HepG2 (cell line): ENCODE measurements at regions not wholly inside any gene's neighbourhood (a gene's known extent, or its start where the extent isn't known, plus 50 kb on each side); places are given as distances from the start of the nearest gene placed in this dataset.

Experiments
- ATAC-seq: fragments of 200-7000 bp; cut with Tn5 transposase; 3 replicates; pipeline ENCODE4 v1.9.1; 2020; ENCODE audit warnings: mild to moderate bottlenecking, moderate library complexity
- BruUV-seq: library from RNA; stranded (reverse); fragments of 400-500 nt; replicated peaks from 2 replicates; lab custom pipeline; 2021; lab: Mats Ljungman, UMichigan
- CTCF ChIA-PET: fragments of 300-600 bp; formaldehyde crosslinking; extraction: SDS; loops from one replicate; lab custom pipeline; 2021; ENCODE audit warnings: low total read pairs, inconsistent platforms, low intra/inter-chr PET ratio; lab: Yijun Ruan, JAX
- POLR2A ChIA-PET: fragments of 350-600 bp; sonication (Branson Sonifier 250); formaldehyde crosslinking; loops from one replicate; lab custom pipeline; 2020; ENCODE audit warnings: antibody characterized with exemption, inconsistent platforms; lab: Yijun Ruan, JAX
- DNase-seq: peaks from one replicate; pipeline ENCODE4 v3.0.0-alpha.2; 2015; ENCODE audit warnings: low spot score
- FAIRE-seq: peaks from 3 replicates; lab custom pipeline; 2011; peaks lifted over from hg19 to GRCh38; lab: Jason Lieb, UNC
- H2AFZ ChIP-seq: one replicate; pipeline ENCODE4 v1.6.1; 2011; ENCODE audit warnings: low read length, inconsistent platforms
- H3K27ac ChIP-seq: fragments of 300-600 bp; 3 replicates; pipeline ENCODE4 v1.8.0; 2011; ENCODE audit warnings: mixed run types, mild to moderate bottlenecking, mixed read lengths, low read length, inconsistent platforms; ENCODE audit not compliant: insufficient read depth; ENCODE audit errors: extremely low read length
- H3K27me3 ChIP-seq, 2 experiments: fragments of 200-600 bp in 1 of 2; 2 replicates in 1 of 2; 3 replicates in 1 of 2; pipeline versions ENCODE4 v1.6.0 to v1.8.0; 2011; ENCODE audit warnings: low read length in 2 of 2, mild to moderate bottlenecking in 2 of 2, moderate library complexity in 2 of 2, inconsistent platforms in 1 of 2; ENCODE audit not compliant: insufficient read depth in 2 of 2, control insufficient read depth in 1 of 2
- H3K36me3 ChIP-seq, 2 experiments: fragments of 200-600 bp in 1 of 2; replicated peaks in 1 of 2; 2 replicates in 1 of 2; 3 replicates in 1 of 2; pipeline versions ENCODE4 v1.5.1 to v1.8.0; 2011; ENCODE audit warnings: low read length in 2 of 2, inconsistent platforms in 1 of 2; ENCODE audit not compliant: insufficient read depth in 2 of 2, control insufficient read depth in 1 of 2
- H3K4me1 ChIP-seq: 2 replicates; pipeline ENCODE4 v1.5.1; 2012; ENCODE audit warnings: low read length, inconsistent platforms; ENCODE audit not compliant: insufficient read depth
- H3K4me2 ChIP-seq: 2 replicates; pipeline ENCODE4 v1.6.0; 2011; ENCODE audit warnings: low read depth, low read length, inconsistent platforms
- H3K4me3 ChIP-seq, 3 experiments: fragments of 200-600 bp in 1 of 3; sonication (generic), shearing (Covaris generic) in 1 of 3; replicated peaks in 1 of 3; 2 replicates each; pipeline ENCODE4 v1.5.1; 2011 to 2016; ENCODE audit warnings: low read length in 3 of 3, inconsistent platforms in 2 of 3, low read depth in 2 of 3, mild to moderate bottlenecking in 2 of 3, control low read depth in 1 of 3, mixed read lengths in 1 of 3; ENCODE audit not compliant: insufficient read depth in 1 of 3
- H3K79me2 ChIP-seq: one replicate; pipeline ENCODE4 v1.6.1; 2011; ENCODE audit warnings: low read length, inconsistent platforms; ENCODE audit not compliant: insufficient read depth
- H3K9ac ChIP-seq: 2 replicates; pipeline ENCODE4 v1.6.0; 2011; ENCODE audit warnings: mild to moderate bottlenecking, low read depth, low read length, inconsistent platforms; ENCODE audit not compliant: insufficient read depth
- H3K9me3 ChIP-seq: 2 replicates; pipeline ENCODE4 v1.5.1; 2012; ENCODE audit warnings: mild to moderate bottlenecking, low read length
- H4K20me1 ChIP-seq: 2 replicates; pipeline ENCODE4 v1.6.0; 2011; ENCODE audit warnings: inconsistent platforms, mild to moderate bottlenecking, low read length, moderate library complexity; ENCODE audit not compliant: insufficient read depth
- ARHGAP35 ChIP-seq: sonication (generic); formaldehyde crosslinking; IDR thresholded peaks from 2 replicates; pipeline ENCODE4 v1.9.0; 2022; ENCODE audit warnings: mild to moderate bottlenecking, inconsistent platforms, moderate library complexity, missing genetic modification reagents, borderline replicate concordance
- ATF1 ChIP-seq: IDR thresholded peaks from 2 replicates; pipeline ENCODE4 v1.6.1; 2016; ENCODE audit warnings: mild to moderate bottlenecking, control low read depth
- DZIP1 ChIP-seq: sonication (generic); formaldehyde crosslinking; IDR thresholded peaks from 2 replicates; pipeline ENCODE4 v1.5.0; 2020; ENCODE audit warnings: mild to moderate bottlenecking, missing genetic modification reagents
- HNF4G ChIP-seq, 2 experiments: sonication (generic) in 1 of 2; formaldehyde crosslinking in 1 of 2; IDR thresholded peaks; 2 replicates each; pipeline versions ENCODE4 v1.4.0 to v1.6.1; 2011 to 2020; ENCODE audit warnings: borderline replicate concordance in 2 of 2, low read depth in 2 of 2, mild to moderate bottlenecking in 2 of 2, low read length in 1 of 2, missing genetic modification reagents in 1 of 2, moderate library complexity in 1 of 2
- MEIS1 ChIP-seq: sonication (generic); formaldehyde crosslinking; IDR thresholded peaks from 2 replicates; pipeline ENCODE4 v1.9.0; 2021; ENCODE audit warnings: mild to moderate bottlenecking, missing genetic modification reagents, moderate library complexity, borderline replicate concordance
- MTF2 ChIP-seq: sonication (generic); formaldehyde crosslinking; IDR thresholded peaks from 2 replicates; pipeline ENCODE4 v1.5.0; 2020; ENCODE audit warnings: missing genetic modification reagents, borderline replicate concordance
- TOE1 ChIP-seq: sonication (generic); formaldehyde crosslinking; IDR thresholded peaks from 2 replicates; pipeline ENCODE4 v1.4.0; 2020; ENCODE audit warnings: mild to moderate bottlenecking, missing genetic modification reagents
- ZNF33B ChIP-seq: sonication (generic); formaldehyde crosslinking; IDR thresholded peaks from 2 replicates; pipeline ENCODE4 v1.5.1; 2020; ENCODE audit warnings: mild to moderate bottlenecking, missing genetic modification reagents
- ZNF674 ChIP-seq: sonication (generic); formaldehyde crosslinking; IDR thresholded peaks from 2 replicates; pipeline ENCODE4 v1.5.0; 2020; ENCODE audit warnings: low read depth, mild to moderate bottlenecking, missing genetic modification reagents
- ZNF781 ChIP-seq: sonication (generic); formaldehyde crosslinking; IDR thresholded peaks from 2 replicates; pipeline ENCODE4 v1.5.1; 2020; ENCODE audit warnings: borderline replicate concordance, mild to moderate bottlenecking, missing genetic modification reagents; ENCODE audit errors: not compliant biosample characterization
- ZNF83 ChIP-seq: sonication (generic); formaldehyde crosslinking; IDR thresholded peaks from 2 replicates; pipeline ENCODE4 v1.4.0; 2020; ENCODE audit warnings: missing genetic modification reagents, mild to moderate bottlenecking, borderline replicate concordance
- WGBS: methylation state at CpG from one replicate; pipeline ENCODE4 v1.1.6; 2017; ENCODE audit warnings: low lambda C conversion rate; 5-methylcytosine and 5-hydroxymethylcytosine counted together
- in situ Hi-C: cut with HindIII; loops from 2 replicates; pipeline ENCODE4 v1.10.0; 2017; ENCODE audit warnings: low pct_unique_long_range_greater_than_20kb; ENCODE audit not compliant: extremely low pct_ligation_motif_present
- intact Hi-C: fragments of 100-400 bp; cut with micrococcal nuclease; formaldehyde crosslinking; loops from one replicate; pipeline ENCODE4 v1.10.0; 2022; ENCODE audit not compliant: unreplicated experiment
- TF ChIP-seq, protein P1 (sequence below): sonication (generic); formaldehyde crosslinking; IDR thresholded peaks from 2 replicates; pipeline ENCODE4 v1.5.1; 2020; ENCODE audit warnings: mild to moderate bottlenecking, missing genetic modification reagents, borderline replicate concordance

DNA sequence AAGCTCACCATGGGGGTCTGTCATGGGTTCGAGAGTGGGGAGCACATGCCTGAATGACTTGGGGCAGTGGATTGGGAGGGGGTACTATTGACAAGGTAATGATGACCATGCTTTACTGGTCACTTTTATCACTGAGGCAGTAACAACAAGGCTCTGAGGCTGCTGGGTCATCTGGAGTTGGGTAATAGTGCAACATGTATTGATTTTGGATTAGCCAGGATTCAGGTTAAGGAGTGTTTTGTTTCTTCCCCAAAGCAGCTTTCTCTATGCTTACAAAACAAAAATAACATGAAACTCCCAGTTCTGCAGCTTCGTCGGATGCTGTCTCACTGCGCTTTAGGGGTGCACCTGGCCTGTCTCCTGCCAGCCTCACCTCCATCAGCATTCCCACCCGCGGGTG lies 155.3 kb downstream of the GADD45G start (continued):
- TF ChIP-seq TOE1 (CRISPR knock-in tag) (no peak), MTF2 (CRISPR knock-in tag) (no peak), ARHGAP35 (CRISPR knock-in tag) (no peak), MEIS1 (no peak), ATF1 (CRISPR knock-in tag) (no peak), ZNF674 (CRISPR knock-in tag) (no peak)

- Histone ChIP-seq H4K20me1 (no peaks in the 10 kb centered on the region), H3K4me3 (no peak overlapping the region), H3K9ac (no peak overlapping the region), H3K79me2 (no peaks in the 10 kb centered on the region), H3K27me3 (no peaks in the 10 kb centered on the region; a peak in 1 of 5 replicates), H3K4me1 (no peaks in the 10 kb centered on the region), H3K4me2 (no peak overlapping the region), H3K27ac (no peak overlapping the region), H3K36me3 (no peaks in the 10 kb centered on the region), H3K9me3 (no peaks in the 10 kb centered on the region), H2AFZ (no peak overlapping the region)
- no peak for ATAC-seq
- ChIA-PET CTCF (no interaction called here), POLR2A (no interaction called here)
- DNase-seq = no peak
- TF ChIP-seq ZNF83 (CRISPR knock-in tag) (no peak), DZIP1 (CRISPR knock-in tag) (no peak), HNF4G (IDR thresholded peaks at IDR 0.05; ENCODE audit: borderline replicate concordance, low read depth, low read length) (no peak), HNF4G (CRISPR knock-in tag; IDR thresholded peaks at IDR 0.05; ENCODE audit: borderline replicate concordance, low read depth) (no peak), ZNF781 (CRISPR knock-in tag) (no peak), ZNF33B (CRISPR knock-in tag) (no peak)
- TF ChIP-seq, protein P1, sequence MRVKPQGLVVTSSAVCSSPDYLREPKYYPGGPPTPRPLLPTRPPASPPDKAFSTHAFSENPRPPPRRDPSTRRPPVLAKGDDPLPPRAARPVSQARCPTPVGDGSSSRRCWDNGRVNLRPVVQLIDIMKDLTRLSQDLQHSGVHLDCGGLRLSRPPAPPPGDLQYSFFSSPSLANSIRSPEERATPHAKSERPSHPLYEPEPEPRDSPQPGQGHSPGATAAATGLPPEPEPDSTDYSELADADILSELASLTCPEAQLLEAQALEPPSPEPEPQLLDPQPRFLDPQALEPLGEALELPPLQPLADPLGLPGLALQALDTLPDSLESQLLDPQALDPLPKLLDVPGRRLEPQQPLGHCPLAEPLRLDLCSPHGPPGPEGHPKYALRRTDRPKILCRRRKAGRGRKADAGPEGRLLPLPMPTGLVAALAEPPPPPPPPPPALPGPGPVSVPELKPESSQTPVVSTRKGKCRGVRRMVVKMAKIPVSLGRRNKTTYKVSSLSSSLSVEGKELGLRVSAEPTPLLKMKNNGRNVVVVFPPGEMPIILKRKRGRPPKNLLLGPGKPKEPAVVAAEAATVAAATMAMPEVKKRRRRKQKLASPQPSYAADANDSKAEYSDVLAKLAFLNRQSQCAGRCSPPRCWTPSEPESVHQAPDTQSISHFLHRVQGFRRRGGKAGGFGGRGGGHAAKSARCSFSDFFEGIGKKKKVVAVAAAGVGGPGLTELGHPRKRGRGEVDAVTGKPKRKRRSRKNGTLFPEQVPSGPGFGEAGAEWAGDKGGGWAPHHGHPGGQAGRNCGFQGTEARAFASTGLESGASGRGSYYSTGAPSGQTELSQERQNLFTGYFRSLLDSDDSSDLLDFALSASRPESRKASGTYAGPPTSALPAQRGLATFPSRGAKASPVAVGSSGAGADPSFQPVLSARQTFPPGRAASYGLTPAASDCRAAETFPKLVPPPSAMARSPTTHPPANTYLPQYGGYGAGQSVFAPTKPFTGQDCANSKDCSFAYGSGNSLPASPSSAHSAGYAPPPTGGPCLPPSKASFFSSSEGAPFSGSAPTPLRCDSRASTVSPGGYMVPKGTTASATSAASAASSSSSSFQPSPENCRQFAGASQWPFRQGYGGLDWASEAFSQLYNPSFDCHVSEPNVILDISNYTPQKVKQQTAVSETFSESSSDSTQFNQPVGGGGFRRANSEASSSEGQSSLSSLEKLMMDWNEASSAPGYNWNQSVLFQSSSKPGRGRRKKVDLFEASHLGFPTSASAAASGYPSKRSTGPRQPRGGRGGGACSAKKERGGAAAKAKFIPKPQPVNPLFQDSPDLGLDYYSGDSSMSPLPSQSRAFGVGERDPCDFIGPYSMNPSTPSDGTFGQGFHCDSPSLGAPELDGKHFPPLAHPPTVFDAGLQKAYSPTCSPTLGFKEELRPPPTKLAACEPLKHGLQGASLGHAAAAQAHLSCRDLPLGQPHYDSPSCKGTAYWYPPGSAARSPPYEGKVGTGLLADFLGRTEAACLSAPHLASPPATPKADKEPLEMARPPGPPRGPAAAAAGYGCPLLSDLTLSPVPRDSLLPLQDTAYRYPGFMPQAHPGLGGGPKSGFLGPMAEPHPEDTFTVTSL (CRISPR knock-in tag) = no peak
- no peak for FAIRE-seq
- intact Hi-C loops (no loop called here), in situ Hi-C loops (no loop called here)
- WGBS = 54% methylated on average over 5 of the region's 5 CpGs
- no TSS peak for BruUV-seq
Measured at GRCh38 chr9:89764217-89764616, 159.4 kb downstream of the GADD45G start.
